NT2/D1 (cell line): ENCODE measurements at regions not wholly inside any gene's neighbourhood (a gene's known extent, or its start where the extent isn't known, plus 50 kb on each side); places are given as distances from the start of the nearest gene placed in this dataset.

Experiments
- SUZ12 ChIP-seq: IDR thresholded peaks from 2 replicates; pipeline ENCODE4 v1.6.1; 2011; ENCODE audit not compliant: insufficient read length, insufficient read depth; ENCODE audit errors: extremely low read depth
- YY1 ChIP-seq: IDR thresholded peaks from 2 replicates; pipeline ENCODE4 v1.6.1; 2011; ENCODE audit not compliant: insufficient read length, insufficient read depth
- ZNF274 ChIP-seq: IDR thresholded peaks from 2 replicates; pipeline ENCODE4 v1.6.1; 2011; ENCODE audit warnings: mild to moderate bottlenecking, low read depth, low read length

DNA sequence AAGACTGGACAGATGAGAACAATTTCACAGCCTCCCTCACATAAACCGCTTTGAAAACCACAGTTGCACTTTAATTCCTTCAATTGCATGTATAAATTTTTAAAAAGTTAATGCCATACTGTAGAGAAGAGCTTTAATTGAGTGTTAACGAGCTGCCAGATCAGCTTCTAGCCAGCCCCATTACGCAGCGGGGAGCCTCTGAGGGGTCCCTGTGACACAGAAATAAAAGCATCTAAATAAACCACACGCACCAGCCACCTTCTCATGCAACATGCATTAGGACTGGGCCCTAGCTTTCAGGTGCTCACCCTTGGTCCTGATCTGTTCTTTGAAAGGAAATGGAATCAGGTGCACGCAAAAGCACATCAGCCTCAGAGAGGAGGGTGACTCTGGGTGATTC lies 111.7 kb downstream of the SPATA19 start:
- TF ChIP-seq SUZ12 (no peak), ZNF274 (no peak), YY1 (no peak)
